Activated CD8-positive, alpha-beta T cell treated with anti-CD3 and anti-CD28 coated beads for 36 hours (primary cell): ENCODE measurements at regions not wholly inside any gene's neighbourhood (a gene's known extent, or its start where the extent isn't known, plus 50 kb on each side); places are given as distances from the start of the nearest gene placed in this dataset.

ENCODE experiments used
- ATAC-seq: fragments of 200-7000 bp; cut with Tn5 transposase; one replicate; pipeline ENCODE4 v1.10.0; 2021; ENCODE audit warnings: mild to moderate bottlenecking, moderate library complexity
- CTCF ChIA-PET: fragments of 350-600 bp; sonication (Branson Sonifier 250); formaldehyde crosslinking; loops from one replicate; lab custom pipeline; 2021; ENCODE audit warnings: antibody characterized with exemption; lab: Charles Lee
- POLR2A ChIA-PET: fragments of 350-600 bp; sonication (Branson Sonifier 250); formaldehyde crosslinking; loops from one replicate; lab custom pipeline; 2021; ENCODE audit warnings: antibody characterized with exemption; lab: Charles Lee
- DNase-seq: peaks from one replicate; pipeline ENCODE4 v3.0.0-alpha.2; 2020
- H3K27ac Mint-ChIP-seq: one replicate; pipeline ENCODE4 v1.8.0; 2021; ENCODE audit warnings: mild to moderate bottlenecking, mixed read lengths
- H3K27me3 Mint-ChIP-seq: one replicate; pipeline ENCODE4 v1.8.0; 2021; ENCODE audit warnings: mixed read lengths
- H3K36me3 Mint-ChIP-seq: one replicate; pipeline ENCODE4 v1.8.0; 2021; ENCODE audit warnings: low read depth, mixed read lengths
- H3K4me1 Mint-ChIP-seq: one replicate; pipeline ENCODE4 v1.8.0; 2021; ENCODE audit warnings: low read depth, mixed read lengths
- H3K4me3 Mint-ChIP-seq: one replicate; pipeline ENCODE4 v1.8.0; 2021; ENCODE audit warnings: mild to moderate bottlenecking, moderate library complexity, mixed read lengths
- H3K9me3 Mint-ChIP-seq: one replicate; pipeline ENCODE4 v1.8.0; 2021; ENCODE audit warnings: mixed read lengths
- intact Hi-C: fragments of 100-400 bp; cut with micrococcal nuclease; formaldehyde crosslinking; loops from one replicate; pipeline ENCODE4 v1.10.0; 2022
- TF ChIP-seq, protein P1 (sequence below): fragments of 200-600 bp; IDR thresholded peaks from one replicate; pipeline ENCODE4 v1.8.0; 2022; ENCODE audit warnings: antibody characterized with exemption, mild to moderate bottlenecking

DNA sequence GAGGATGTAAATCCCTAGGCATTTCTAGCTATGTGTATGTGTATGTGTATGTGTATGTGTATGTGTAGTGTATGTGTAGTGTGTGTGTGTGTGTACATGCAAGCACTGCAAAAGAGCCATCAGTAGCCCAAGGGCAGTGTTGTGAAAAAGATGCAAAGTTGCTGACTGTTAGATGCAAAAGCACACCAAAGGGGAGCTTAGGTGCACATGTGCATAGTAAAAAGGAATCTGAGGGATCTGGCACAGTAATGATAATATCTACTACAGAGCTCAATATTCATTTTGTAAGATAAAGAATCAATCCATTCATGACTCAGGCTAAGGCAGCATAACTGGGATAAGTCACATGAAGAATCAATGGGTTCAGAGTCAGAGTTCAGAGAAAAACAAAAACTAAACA lies 80.2 kb downstream of the TMEM47 start:
- Mint-ChIP-seq H3K4me1 (no peaks in the 10 kb centered on the region), H3K27me3 (no peaks in the 10 kb centered on the region), H3K4me3 (no peak overlapping the region), H3K9me3 (peaks cover 3% of the 10 kb centered on the region), H3K27ac (no peak overlapping the region), H3K36me3 (no peaks in the 10 kb centered on the region)
- DNase-seq (no peak), ATAC-seq (no peak)
- intact Hi-C loops = no loop called here
- ChIA-PET CTCF (no interaction called here), POLR2A (no interaction called here)
- TF ChIP-seq, protein P1, sequence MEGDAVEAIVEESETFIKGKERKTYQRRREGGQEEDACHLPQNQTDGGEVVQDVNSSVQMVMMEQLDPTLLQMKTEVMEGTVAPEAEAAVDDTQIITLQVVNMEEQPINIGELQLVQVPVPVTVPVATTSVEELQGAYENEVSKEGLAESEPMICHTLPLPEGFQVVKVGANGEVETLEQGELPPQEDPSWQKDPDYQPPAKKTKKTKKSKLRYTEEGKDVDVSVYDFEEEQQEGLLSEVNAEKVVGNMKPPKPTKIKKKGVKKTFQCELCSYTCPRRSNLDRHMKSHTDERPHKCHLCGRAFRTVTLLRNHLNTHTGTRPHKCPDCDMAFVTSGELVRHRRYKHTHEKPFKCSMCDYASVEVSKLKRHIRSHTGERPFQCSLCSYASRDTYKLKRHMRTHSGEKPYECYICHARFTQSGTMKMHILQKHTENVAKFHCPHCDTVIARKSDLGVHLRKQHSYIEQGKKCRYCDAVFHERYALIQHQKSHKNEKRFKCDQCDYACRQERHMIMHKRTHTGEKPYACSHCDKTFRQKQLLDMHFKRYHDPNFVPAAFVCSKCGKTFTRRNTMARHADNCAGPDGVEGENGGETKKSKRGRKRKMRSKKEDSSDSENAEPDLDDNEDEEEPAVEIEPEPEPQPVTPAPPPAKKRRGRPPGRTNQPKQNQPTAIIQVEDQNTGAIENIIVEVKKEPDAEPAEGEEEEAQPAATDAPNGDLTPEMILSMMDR = no peak

DNA sequence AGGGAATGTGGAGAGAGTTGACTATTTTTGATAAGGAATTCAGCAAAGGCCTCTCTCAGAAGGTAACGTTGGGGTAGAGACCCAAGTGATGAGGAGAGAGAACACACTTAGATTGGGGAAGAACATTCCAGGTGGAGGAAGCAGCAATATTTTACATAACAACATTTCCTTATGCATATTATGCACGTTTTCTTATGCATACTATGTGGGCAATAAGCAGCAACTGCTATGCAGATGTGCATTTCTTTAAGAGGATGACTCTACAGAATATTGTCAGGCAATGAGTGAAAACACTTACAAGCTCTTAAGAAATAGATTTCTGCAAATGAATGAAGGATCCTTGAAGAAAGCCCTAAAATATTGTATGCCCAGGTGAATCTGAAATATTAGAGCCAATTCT lies 91.1 kb downstream of the TMEM47 start:
- CTCF ChIA-PET = no interaction called here
- H3K4me1 Mint-ChIP-seq = no peaks in the 10 kb centered on the region
- intact Hi-C loops = no loop called here
- no peaks in the 10 kb centered on the region for H3K36me3 Mint-ChIP-seq
- H3K27me3 Mint-ChIP-seq = no peaks in the 10 kb centered on the region
- TF ChIP-seq, protein P1 = no peak
- POLR2A ChIA-PET = no interaction called here
- no peak for ATAC-seq
- peaks cover 2% of the 10 kb centered on the region for H3K9me3 Mint-ChIP-seq
- no peak for DNase-seq
- no peak overlapping the region for H3K4me3 Mint-ChIP-seq
- no peak overlapping the region for H3K27ac Mint-ChIP-seq

DNA sequence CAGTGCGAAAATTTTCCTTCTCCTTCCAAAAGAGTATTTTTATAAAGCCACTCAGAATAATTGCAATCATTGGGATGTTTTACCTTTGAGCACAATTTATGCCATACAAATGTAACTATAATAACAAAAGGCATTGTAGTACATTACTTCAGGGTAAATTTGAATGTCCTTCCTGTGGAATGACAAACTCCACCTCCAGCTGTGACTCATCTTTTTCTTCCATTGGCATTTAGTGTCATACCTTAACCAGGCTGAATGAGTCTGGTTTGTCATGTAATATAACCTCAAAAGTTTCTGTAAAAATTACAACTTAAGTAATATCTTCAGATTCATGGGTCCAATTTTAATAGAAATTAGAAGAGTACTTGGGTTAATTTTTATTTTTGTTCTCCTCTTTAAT lies 93.3 kb downstream of the TMEM47 start:
- no peak for ATAC-seq
- no peak overlapping the region for H3K4me3 Mint-ChIP-seq

DNA sequence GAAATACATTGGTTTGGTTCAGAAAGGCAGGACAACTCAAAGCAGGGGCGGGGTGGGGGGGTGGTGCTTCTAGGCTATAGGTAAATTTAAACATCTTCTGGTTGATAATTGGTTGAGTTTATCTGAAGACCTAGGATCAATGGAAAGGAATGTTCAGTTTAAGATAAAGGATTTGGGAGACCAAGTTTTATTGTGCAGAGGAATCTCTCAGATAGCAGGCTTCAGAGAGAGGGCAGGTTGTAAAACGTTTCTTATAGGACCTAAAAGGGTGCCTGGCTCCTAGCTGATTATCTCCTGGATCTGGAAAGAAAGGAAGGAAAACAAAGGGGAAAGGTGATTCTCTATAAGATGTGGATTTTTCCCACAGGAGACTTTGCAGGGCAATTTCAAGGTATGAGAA lies 94.0 kb downstream of the TMEM47 start:
- CTCF ChIA-PET = no interaction called here
- DNase-seq (no peak), ATAC-seq (no peak)
- POLR2A ChIA-PET = no interaction called here
- Mint-ChIP-seq H3K27ac (no peak overlapping the region), H3K4me1 (no peaks in the 10 kb centered on the region), H3K9me3 (no peaks in the 10 kb centered on the region), H3K27me3 (no peaks in the 10 kb centered on the region), H3K4me3 (no peak overlapping the region), H3K36me3 (no peaks in the 10 kb centered on the region)
- intact Hi-C loops = no loop called here
- TF ChIP-seq, protein P1 = no peak

More for the DNA sequence above, 93.3 kb downstream of the TMEM47 start:
- no peak for DNase-seq
- Mint-ChIP-seq H3K9me3 (no peaks in the 10 kb centered on the region), H3K27ac (no peak overlapping the region), H3K4me1 (no peaks in the 10 kb centered on the region), H3K27me3 (no peaks in the 10 kb centered on the region), H3K36me3 (no peaks in the 10 kb centered on the region)
- ChIA-PET POLR2A (no interaction called here), CTCF (no interaction called here)
- intact Hi-C loops = no loop called here
- TF ChIP-seq, protein P1 = no peak

DNA sequence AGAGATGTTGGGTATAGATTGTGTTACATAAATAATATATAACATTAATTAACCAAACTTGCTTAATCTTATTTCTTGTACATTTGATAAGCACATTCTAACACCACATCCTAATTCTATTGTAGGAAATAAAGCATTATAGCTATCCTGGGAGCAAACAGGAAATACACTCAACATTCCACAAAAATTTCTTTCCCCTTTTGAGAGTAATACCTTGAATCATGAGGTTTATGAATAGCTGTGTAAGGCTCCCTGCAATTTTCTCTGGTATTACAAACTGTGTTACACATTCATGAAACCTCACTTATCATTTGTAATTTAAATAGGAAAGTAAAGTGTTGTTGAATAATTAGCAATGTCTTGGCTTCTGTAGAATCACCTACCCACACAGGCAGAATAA lies 95.1 kb downstream of the TMEM47 start:
- CTCF ChIA-PET = no interaction called here
- Mint-ChIP-seq H3K36me3 (no peaks in the 10 kb centered on the region), H3K27me3 (no peaks in the 10 kb centered on the region), H3K9me3 (no peaks in the 10 kb centered on the region), H3K27ac (no peak overlapping the region), H3K4me3 (no peak overlapping the region), H3K4me1 (no peaks in the 10 kb centered on the region)
- POLR2A ChIA-PET = no interaction called here
- no peak for DNase-seq
- no peak for ATAC-seq
- TF ChIP-seq, protein P1 = no peak
- intact Hi-C loops = no loop called here
